DND-41 (cell line): ENCODE measurements at regions not wholly inside any gene's neighbourhood (a gene's known extent, or its start where the extent isn't known, plus 50 kb on each side); places are given as distances from the start of the nearest gene placed in this dataset.

Source experiments
- CTCF ChIP-seq: IDR thresholded peaks from 2 replicates; pipeline ENCODE4 v1.5.1; 2012; ENCODE audit warnings: borderline replicate concordance, low read length, moderate library complexity, mild to moderate bottlenecking; ENCODE audit not compliant: poor library complexity, severe bottlenecking; ENCODE audit errors: extremely low read depth
- EZH2 ChIP-seq: IDR thresholded peaks from 3 replicates; pipeline ENCODE4 v1.6.1; 2012; ENCODE audit warnings: borderline replicate concordance, low read depth, mild to moderate bottlenecking, moderate library complexity, low read length, inconsistent platforms; ENCODE audit not compliant: severe bottlenecking

- TF ChIP-seq CTCF (no peak), EZH2 (no peak)
Observed at GRCh38 chr16:64742455-64743223, 379.2 kb downstream of the CDH11 start.
